ENCODE measurements at regions not wholly inside any gene's neighbourhood (a gene's known extent, or its start where the extent isn't known, plus 50 kb on each side); places are given as distances from the start of the nearest gene placed in this dataset.

DNA sequence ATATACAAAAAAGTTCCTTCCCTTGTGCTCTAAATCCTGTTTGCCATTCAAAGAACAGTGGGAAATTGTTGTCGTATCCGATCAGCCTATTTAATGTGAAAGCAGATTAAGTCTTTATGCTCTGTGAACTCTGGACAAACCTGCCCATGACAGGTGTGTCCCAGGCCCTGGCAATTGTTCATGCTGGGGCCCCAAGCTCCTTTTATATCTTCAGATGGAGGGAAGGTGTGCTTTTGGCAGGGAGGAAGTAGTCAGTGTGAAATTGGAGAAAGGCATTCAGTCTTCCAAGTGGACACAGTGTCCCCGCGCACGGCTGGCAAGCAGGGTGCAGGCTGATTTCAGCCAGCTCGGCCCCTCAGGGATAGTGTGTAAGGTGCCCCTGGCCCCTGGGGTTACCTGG lies 135.1 kb upstream of the F3 start:
- Histone ChIP-seq H3F3A (ENCODE audit: insufficient read depth, low read depth) (no peaks in the 10 kb centered on the region), H3K4me3 (no peak overlapping the region), H3K9me2 (ENCODE audit: insufficient read depth) (no peaks in the 10 kb centered on the region), H2AFZ (no peak overlapping the region), H3K79me2 (ENCODE audit: low read depth) (no peaks in the 10 kb centered on the region), H3K36me3 (ENCODE audit: low read depth) (no peaks in the 10 kb centered on the region), H3K9me3 (ENCODE audit: insufficient read depth, low read depth) (no peaks in the 10 kb centered on the region), H3K4me1 (replicated peaks; ENCODE audit: insufficient read depth) (no peaks in the 10 kb centered on the region), H3K4me2 (no peak overlapping the region), H3K27me3 (ENCODE audit: insufficient read depth, low read depth) (no peaks in the 10 kb centered on the region), H3K27ac (no peak overlapping the region), H4K20me1 (ENCODE audit: insufficient read depth) (no peaks in the 10 kb centered on the region)
- intact Hi-C loops (cut with micrococcal nuclease; ENCODE audit: unreplicated experiment) = no loop called here
- no peak for TF ChIP-seq CTCF (conservative IDR thresholded peaks at IDR 0.05)
- TF ChIP-seq EZH2 (IDR thresholded peaks at IDR 0.05; ENCODE audit: low read depth) = no peak
- ChIA-PET POLR2A (ENCODE audit: unreplicated experiment) (interaction anchor here (0.6 to 0.7 kb wide), 4 partner anchors 19 to 709 kb away, joined by 3 to 4 read pairs (median 3); no protein-coding TSS in a partner anchor), CTCF (no interaction called here)
- no TSS peak for BruUV-seq (replicated peaks)
- DNase-seq = no peak

- intact Hi-C loops (cut with micrococcal nuclease; ENCODE audit: unreplicated experiment) = no loop called here
- no peaks in the 10 kb centered on the region for H3K36me3 ChIP-seq (ENCODE audit: low read depth)
- no peak for TF ChIP-seq CTCF (conservative IDR thresholded peaks at IDR 0.05)
- TF ChIP-seq EZH2 (IDR thresholded peaks at IDR 0.05; ENCODE audit: low read depth) = no peak
- H3K27ac ChIP-seq = no peak overlapping the region
- CTCF ChIA-PET = no interaction called here
- no TSS peak for BruUV-seq (replicated peaks)
- no peaks in the 10 kb centered on the region for H3K9me3 ChIP-seq (ENCODE audit: insufficient read depth, low read depth)
- no peak overlapping the region for H3K4me2 ChIP-seq
- H3K4me3 ChIP-seq = no peak overlapping the region
- no peaks in the 10 kb centered on the region for H3K27me3 ChIP-seq (ENCODE audit: insufficient read depth, low read depth)
- H3K9me2 ChIP-seq (ENCODE audit: insufficient read depth) = no peaks in the 10 kb centered on the region
- H3F3A ChIP-seq (ENCODE audit: insufficient read depth, low read depth) = no peaks in the 10 kb centered on the region
- H4K20me1 ChIP-seq (ENCODE audit: insufficient read depth) = no peaks in the 10 kb centered on the region
- POLR2A ChIA-PET (ENCODE audit: unreplicated experiment) = no interaction called here
- DNase-seq = no peak
- H3K4me1 ChIP-seq (replicated peaks; ENCODE audit: insufficient read depth) = no peaks in the 10 kb centered on the region
- H2AFZ ChIP-seq = no peak overlapping the region
- H3K79me2 ChIP-seq (ENCODE audit: low read depth) = no peaks in the 10 kb centered on the region
Observed at GRCh38 chr1:94675373-94675772, 133.8 kb upstream of the F3 start.

DNA sequence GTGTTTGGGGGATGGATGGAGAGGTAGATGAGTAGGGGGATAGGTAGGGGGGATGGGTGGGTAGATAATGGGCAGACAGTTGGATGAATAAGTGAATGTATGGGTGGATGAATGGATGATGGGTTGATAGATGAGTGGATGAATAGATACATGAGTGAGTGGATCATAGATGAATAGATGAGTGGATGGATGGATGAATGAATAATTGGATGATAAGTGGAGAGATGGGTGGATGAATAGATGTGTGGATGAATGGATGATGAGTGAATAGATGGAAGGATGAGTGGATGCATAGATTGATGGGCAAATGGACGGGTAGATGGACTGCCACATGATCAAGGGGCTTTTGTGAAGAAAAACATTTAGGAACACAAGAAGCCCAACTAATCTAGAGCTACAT lies 133.3 kb upstream of the F3 start:
- no peak overlapping the region for H2AFZ ChIP-seq
- peaks cover 1% of the 10 kb centered on the region; the same call in 1 of the 2 replicates for H3K4me1 ChIP-seq (replicated peaks; ENCODE audit: insufficient read depth)
- H3K36me3 ChIP-seq (ENCODE audit: low read depth) = no peaks in the 10 kb centered on the region
- no peaks in the 10 kb centered on the region for H3K79me2 ChIP-seq (ENCODE audit: low read depth)
- ChIA-PET CTCF (no interaction called here), POLR2A (ENCODE audit: unreplicated experiment) (no interaction called here)
- no peaks in the 10 kb centered on the region for H3K9me3 ChIP-seq (ENCODE audit: insufficient read depth, low read depth)
- no TSS peak for BruUV-seq (replicated peaks)
- no peak for TF ChIP-seq CTCF (conservative IDR thresholded peaks at IDR 0.05)
- TF ChIP-seq EZH2 (IDR thresholded peaks at IDR 0.05; ENCODE audit: low read depth) = no peak
- H3K4me2 ChIP-seq = no peak overlapping the region
- H3K4me3 ChIP-seq = no peak overlapping the region
- no peaks in the 10 kb centered on the region for H4K20me1 ChIP-seq (ENCODE audit: insufficient read depth)
- H3K27me3 ChIP-seq (ENCODE audit: insufficient read depth, low read depth) = no peaks in the 10 kb centered on the region
- no peaks in the 10 kb centered on the region for H3F3A ChIP-seq (ENCODE audit: insufficient read depth, low read depth)
- H3K27ac ChIP-seq = no peak overlapping the region
- no peaks in the 10 kb centered on the region for H3K9me2 ChIP-seq (ENCODE audit: insufficient read depth)
- intact Hi-C loops (cut with micrococcal nuclease; ENCODE audit: unreplicated experiment) = no loop called here
- no peak for DNase-seq

All from PC-9 (cell line).